Left ventricle myocardium inferior (tissue), 1 donor: ENCODE measurements at regions not wholly inside any gene's neighbourhood (a gene's known extent, or its start where the extent isn't known, plus 50 kb on each side); places are given as distances from the start of the nearest gene placed in this dataset.

Experiments
- DNase-seq: peaks from one replicate; pipeline ENCODE4 v3.0.0-alpha.2; 2020
- H3K27ac ChIP-seq: fragments of 200-600 bp; replicated peaks from 2 replicates; pipeline ENCODE4 v1.8.0; 2021
- H3K27me3 ChIP-seq: fragments of 200-600 bp; 2 replicates; pipeline ENCODE4 v1.8.0; 2021; ENCODE audit warnings: low read depth
- H3K36me3 ChIP-seq: fragments of 200-600 bp; 2 replicates; pipeline ENCODE4 v1.8.0; 2021
- H3K4me1 ChIP-seq: fragments of 200-600 bp; 2 replicates; pipeline ENCODE4 v1.8.0; 2021
- H3K4me3 ChIP-seq: fragments of 200-600 bp; 2 replicates; pipeline ENCODE4 v1.8.0; 2021; ENCODE audit warnings: mild to moderate bottlenecking, moderate library complexity
- H3K9me3 ChIP-seq: fragments of 200-600 bp; replicated peaks from 2 replicates; pipeline ENCODE4 v1.8.0; 2021
- intact Hi-C: fragments of 100-400 bp; cut with micrococcal nuclease; formaldehyde crosslinking; loops from one replicate; pipeline ENCODE4 v1.11.0; 2022
- TF ChIP-seq, protein P1 (sequence below): fragments of 200-600 bp; IDR thresholded peaks from 2 replicates; pipeline ENCODE4 v1.8.0; 2021; ENCODE audit warnings: antibody characterized with exemption, mild to moderate bottlenecking, borderline replicate concordance
- donor health status: DM: no; HTN: yes; CAD: no; lungs with severe emphysema.

DNA sequence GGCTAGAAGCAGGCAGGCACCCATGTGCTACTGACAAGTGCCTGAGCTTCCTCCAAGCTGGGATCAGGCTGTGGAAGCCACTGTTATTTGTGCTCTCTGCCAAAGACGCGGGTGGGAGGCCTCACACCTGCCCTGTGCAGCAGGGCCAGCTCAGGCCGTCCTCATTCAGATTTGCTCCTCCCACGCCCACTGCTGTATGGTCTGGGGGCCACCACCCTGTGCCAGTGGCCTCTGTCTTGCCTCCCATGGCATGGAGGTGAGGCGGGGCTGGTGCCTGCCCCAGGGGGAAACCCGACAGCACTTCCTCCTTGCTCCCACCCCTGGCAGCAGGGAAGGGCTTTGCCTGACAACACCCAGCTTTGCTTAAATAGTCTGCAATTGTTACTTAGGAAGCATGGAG, 356.5 kb upstream of the CDH8 start:
- H3K4me3 ChIP-seq: no peak overlapping the region
- intact Hi-C loops: no loop called here
- TF ChIP-seq, protein P1, sequence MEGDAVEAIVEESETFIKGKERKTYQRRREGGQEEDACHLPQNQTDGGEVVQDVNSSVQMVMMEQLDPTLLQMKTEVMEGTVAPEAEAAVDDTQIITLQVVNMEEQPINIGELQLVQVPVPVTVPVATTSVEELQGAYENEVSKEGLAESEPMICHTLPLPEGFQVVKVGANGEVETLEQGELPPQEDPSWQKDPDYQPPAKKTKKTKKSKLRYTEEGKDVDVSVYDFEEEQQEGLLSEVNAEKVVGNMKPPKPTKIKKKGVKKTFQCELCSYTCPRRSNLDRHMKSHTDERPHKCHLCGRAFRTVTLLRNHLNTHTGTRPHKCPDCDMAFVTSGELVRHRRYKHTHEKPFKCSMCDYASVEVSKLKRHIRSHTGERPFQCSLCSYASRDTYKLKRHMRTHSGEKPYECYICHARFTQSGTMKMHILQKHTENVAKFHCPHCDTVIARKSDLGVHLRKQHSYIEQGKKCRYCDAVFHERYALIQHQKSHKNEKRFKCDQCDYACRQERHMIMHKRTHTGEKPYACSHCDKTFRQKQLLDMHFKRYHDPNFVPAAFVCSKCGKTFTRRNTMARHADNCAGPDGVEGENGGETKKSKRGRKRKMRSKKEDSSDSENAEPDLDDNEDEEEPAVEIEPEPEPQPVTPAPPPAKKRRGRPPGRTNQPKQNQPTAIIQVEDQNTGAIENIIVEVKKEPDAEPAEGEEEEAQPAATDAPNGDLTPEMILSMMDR: no peak
- H3K9me3 ChIP-seq: peaks cover 5% of the 10 kb centered on the region
- H3K27me3 ChIP-seq: no peaks in the 10 kb centered on the region
- no peak for DNase-seq
- H3K4me1 ChIP-seq: no peaks in the 10 kb centered on the region
- no peak overlapping the region for H3K27ac ChIP-seq
- no peaks in the 10 kb centered on the region for H3K36me3 ChIP-seq

DNA sequence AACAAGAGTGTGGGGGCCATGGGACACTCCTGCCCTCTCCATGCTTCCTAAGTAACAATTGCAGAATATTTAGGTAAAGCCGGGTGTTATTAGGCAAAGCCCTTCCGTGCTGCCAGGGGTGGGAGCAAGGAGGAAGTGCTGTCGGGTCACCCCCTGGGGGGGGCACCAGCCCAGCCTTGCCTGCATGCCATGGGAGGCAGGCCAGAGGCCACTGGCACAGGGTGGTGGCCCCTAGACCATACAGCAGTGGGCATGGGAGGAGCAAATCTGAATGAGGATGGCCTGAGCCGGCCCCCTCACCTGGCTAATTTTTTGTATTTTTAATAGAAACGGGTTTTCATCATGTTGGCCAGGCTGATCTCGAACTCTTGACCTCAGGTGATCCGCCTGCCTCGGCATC, 355.7 kb upstream of the CDH8 start:
- peaks cover 5% of the 10 kb centered on the region for H3K9me3 ChIP-seq
- H3K27ac ChIP-seq: no peak overlapping the region
- H3K4me3 ChIP-seq: no peak overlapping the region
- intact Hi-C loops: no loop called here
- no peaks in the 10 kb centered on the region for H3K36me3 ChIP-seq
- no peaks in the 10 kb centered on the region for H3K4me1 ChIP-seq
- no peaks in the 10 kb centered on the region for H3K27me3 ChIP-seq
- TF ChIP-seq, protein P1: no peak
- no peak for DNase-seq

DNA sequence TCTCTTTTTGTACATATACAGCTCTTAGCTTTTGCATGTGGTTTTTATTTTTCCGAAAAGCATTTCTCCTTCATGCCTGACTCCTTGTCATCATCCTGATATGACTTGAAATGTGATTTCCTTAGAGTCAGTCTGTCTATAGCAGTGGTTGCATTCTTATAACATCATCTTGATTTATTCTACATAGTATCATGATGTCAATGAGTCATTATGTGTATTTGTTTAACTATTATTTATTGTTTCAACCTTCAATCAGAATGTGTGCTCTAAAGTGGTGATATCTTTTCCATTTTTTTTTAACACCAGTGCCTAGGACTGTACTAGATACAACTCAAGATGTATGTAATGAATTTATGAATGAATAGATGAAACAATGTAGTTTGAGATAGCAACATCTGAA, 354.9 kb upstream of the CDH8 start:
- H3K27ac ChIP-seq: no peak overlapping the region
- H3K36me3 ChIP-seq: no peaks in the 10 kb centered on the region
- TF ChIP-seq, protein P1: no peak
- H3K4me3 ChIP-seq: no peak overlapping the region
- H3K9me3 ChIP-seq: peaks cover 5% of the 10 kb centered on the region
- intact Hi-C loops: no loop called here
- no peaks in the 10 kb centered on the region for H3K27me3 ChIP-seq
- DNase-seq: no peak
- H3K4me1 ChIP-seq: no peaks in the 10 kb centered on the region

DNA sequence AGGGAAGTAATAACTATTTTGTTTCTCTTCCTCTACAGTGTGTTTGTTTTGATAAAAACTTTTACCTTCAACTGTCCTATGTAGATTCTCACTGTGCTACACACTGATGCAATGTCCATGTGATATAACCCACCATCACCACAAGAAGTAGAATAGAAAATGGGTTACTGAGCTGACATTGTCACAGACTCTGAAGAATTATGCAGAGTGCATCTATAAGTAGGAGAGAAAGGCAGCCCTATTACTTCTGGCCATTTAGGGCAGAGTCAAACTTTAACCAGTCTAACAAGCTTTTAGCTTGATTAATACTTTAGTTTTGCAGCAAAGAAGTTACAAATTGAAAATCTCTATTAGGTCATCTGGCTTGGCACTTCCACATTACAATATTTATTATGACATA, 354.0 kb upstream of the CDH8 start:
- Histone ChIP-seq H3K36me3 (no peaks in the 10 kb centered on the region), H3K4me1 (no peaks in the 10 kb centered on the region), H3K4me3 (no peak overlapping the region), H3K9me3 (peaks cover 5% of the 10 kb centered on the region), H3K27me3 (no peaks in the 10 kb centered on the region), H3K27ac (no peak overlapping the region)
- TF ChIP-seq, protein P1: no peak
- intact Hi-C loops: no loop called here
- DNase-seq: no peak

DNA sequence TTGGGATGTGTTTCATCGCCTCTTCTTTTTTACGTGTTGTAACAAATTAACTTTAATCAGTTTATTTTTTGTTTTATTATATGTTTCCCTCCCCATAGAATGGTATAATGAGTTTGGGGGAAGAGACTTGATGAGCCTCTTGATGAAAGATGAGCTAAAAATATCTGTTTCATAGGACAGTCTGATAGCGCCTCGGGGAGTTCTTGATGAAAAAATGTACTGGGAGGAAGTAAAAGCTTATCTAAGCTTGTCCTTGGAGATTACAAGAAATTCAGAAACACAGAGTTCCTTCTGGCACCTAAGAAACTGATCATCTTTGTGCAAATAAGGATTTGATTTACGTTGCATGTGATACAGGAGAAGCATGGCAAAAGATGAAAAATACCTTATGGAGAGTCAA, 350.2 kb upstream of the CDH8 start:
- Histone ChIP-seq H3K4me3 (no peak overlapping the region), H3K4me1 (no peaks in the 10 kb centered on the region), H3K27me3 (no peaks in the 10 kb centered on the region), H3K9me3 (peaks cover 5% of the 10 kb centered on the region), H3K36me3 (no peaks in the 10 kb centered on the region), H3K27ac (no peak overlapping the region)
- no peak for DNase-seq
- intact Hi-C loops: no loop called here
- TF ChIP-seq, protein P1: no peak

DNA sequence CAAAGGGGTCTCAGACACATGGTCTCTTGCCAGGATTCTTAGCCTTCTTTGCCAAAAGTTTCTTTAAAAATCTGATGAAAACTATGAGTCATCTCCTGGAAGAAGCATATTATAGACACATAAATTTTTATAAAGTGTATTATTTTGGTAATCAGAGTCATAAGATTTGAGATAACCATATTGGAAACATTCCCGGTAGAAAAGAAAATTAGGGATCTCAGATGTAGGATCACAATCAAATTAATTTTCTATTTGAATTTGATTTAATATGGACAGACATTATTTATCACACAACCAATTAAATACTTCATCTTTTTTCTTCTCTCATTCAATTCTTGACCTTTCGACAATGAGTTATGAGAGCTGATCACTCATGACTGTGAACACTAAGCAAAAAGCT, 347.7 kb upstream of the CDH8 start:
- intact Hi-C loops: no loop called here
- Histone ChIP-seq H3K27me3 (no peaks in the 10 kb centered on the region), H3K36me3 (no peaks in the 10 kb centered on the region), H3K4me3 (no peak overlapping the region), H3K4me1 (no peaks in the 10 kb centered on the region), H3K9me3 (peaks cover under 1% of the 10 kb centered on the region), H3K27ac (no peak overlapping the region)
- TF ChIP-seq, protein P1: no peak
- no peak for DNase-seq
